ENCODE measurements at regions not wholly inside any gene's neighbourhood (a gene's known extent, or its start where the extent isn't known, plus 50 kb on each side); places are given as distances from the start of the nearest gene placed in this dataset.

DNA sequence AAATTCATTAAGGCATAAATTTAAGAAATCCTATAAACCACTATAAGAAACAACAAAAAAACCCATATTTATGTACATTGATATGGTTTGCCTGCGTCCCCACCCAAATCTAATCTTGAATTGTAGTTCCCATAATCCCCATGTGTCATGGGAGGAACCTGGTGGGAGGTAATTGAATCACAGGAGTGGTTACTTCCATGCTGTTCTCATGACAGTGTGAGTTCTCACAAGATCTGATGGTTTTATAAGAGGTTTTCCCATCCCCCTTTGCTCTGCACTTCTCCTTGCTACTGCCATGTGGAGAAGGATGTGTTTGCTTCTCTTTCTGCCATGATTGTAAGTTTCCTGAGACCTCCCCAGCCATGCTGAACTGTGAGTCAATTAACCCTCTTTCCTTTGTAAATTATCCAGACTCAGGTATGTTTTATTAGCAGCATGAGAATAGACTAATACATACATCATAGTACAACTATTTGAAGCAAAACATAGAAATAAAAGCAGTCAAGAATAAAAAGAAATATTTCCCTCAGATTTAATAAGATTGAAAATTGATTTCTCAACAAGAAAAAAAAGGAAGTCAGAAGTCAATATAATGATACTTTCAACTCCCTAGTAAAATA is 209.0 kb upstream of the GPC6 start:
- TF ChIP-seq SUZ12 (IDR thresholded peaks at IDR 0.05; ENCODE audit: extremely low read depth, insufficient read depth, insufficient read length) (no peak), YY1 (IDR thresholded peaks at IDR 0.05; ENCODE audit: insufficient read depth, insufficient read length) (no peak)
